Neural progenitor cell (in vitro differentiated cells): ENCODE measurements at regions not wholly inside any gene's neighbourhood (a gene's known extent, or its start where the extent isn't known, plus 50 kb on each side); places are given as distances from the start of the nearest gene placed in this dataset.

ENCODE experiments used
- DNase-seq: peaks from one replicate; pipeline ENCODE4 v3.0.0-alpha.2; 2016; ENCODE audit warnings: low spot score
- H2AFZ ChIP-seq: fragments of 200-600 bp; sonication (generic); replicated peaks from 2 replicates; pipeline ENCODE4 v1.6.1; 2016; ENCODE audit warnings: antibody characterized with exemption
- H3F3A ChIP-seq: fragments of 200-600 bp; sonication (generic); 2 replicates; pipeline ENCODE4 v1.6.1; 2016; ENCODE audit warnings: antibody characterized with exemption, low read depth
- H3K27ac ChIP-seq: fragments of 200-600 bp; sonication (generic); 2 replicates; pipeline ENCODE4 v1.5.1; 2016; ENCODE audit warnings: mild to moderate bottlenecking
- H3K27me3 ChIP-seq: fragments of 200-600 bp; sonication (generic); 2 replicates; pipeline ENCODE4 v1.6.1; 2016; ENCODE audit warnings: mild to moderate bottlenecking, moderate library complexity
- H3K36me3 ChIP-seq: fragments of 200-600 bp; sonication (generic); 2 replicates; pipeline ENCODE4 v1.5.1; 2016
- H3K4me1 ChIP-seq: fragments of 200-600 bp; sonication (generic); 2 replicates; pipeline ENCODE4 v1.6.1; 2016; ENCODE audit warnings: mixed run types
- H3K4me2 ChIP-seq: fragments of 200-600 bp; sonication (generic); 2 replicates; pipeline ENCODE4 v1.6.1; 2016
- H3K4me3 ChIP-seq: fragments of 200-600 bp; sonication (generic); 2 replicates; pipeline ENCODE4 v1.5.1; 2016
- H3K79me2 ChIP-seq: fragments of 200-600 bp; sonication (generic); 2 replicates; pipeline ENCODE4 v1.6.1; 2016; ENCODE audit warnings: low read depth
- H3K9ac ChIP-seq: fragments of 200-600 bp; sonication (generic); 2 replicates; pipeline ENCODE4 v1.6.1; 2016
- H3K9me3 ChIP-seq: fragments of 200-600 bp; sonication (generic); 2 replicates; pipeline ENCODE4 v1.5.1; 2016; ENCODE audit warnings: low read depth
- H4K20me1 ChIP-seq: fragments of 200-600 bp; sonication (generic); 2 replicates; pipeline ENCODE4 v1.6.1; 2016; ENCODE audit warnings: low read depth
- H3K27ac Mint-ChIP-seq: 3 replicates; pipeline ENCODE4 v1.8.0; 2021; ENCODE audit warnings: mixed read lengths
- H3K27me3 Mint-ChIP-seq: 2 replicates; pipeline ENCODE4 v1.8.0; 2022; ENCODE audit warnings: low read depth, mild to moderate bottlenecking, inconsistent platforms, moderate library complexity, mixed read lengths; ENCODE audit not compliant: insufficient read depth
- H3K36me3 Mint-ChIP-seq: 3 replicates; pipeline ENCODE4 v1.8.0; 2021; ENCODE audit warnings: mixed read lengths
- H3K4me1 Mint-ChIP-seq: 3 replicates; pipeline ENCODE4 v1.8.0; 2021; ENCODE audit warnings: mixed read lengths
- H3K4me3 Mint-ChIP-seq: 3 replicates; pipeline ENCODE4 v1.8.0; 2021; ENCODE audit warnings: mild to moderate bottlenecking, moderate library complexity, mixed read lengths
- H3K9me3 Mint-ChIP-seq: 3 replicates; pipeline ENCODE4 v1.8.0; 2020; ENCODE audit warnings: mixed read lengths
- CTCF ChIP-seq: fragments of 200-600 bp; sonication (generic); IDR thresholded peaks from 2 replicates; pipeline ENCODE4 v1.5.1; 2017; ENCODE audit warnings: antibody characterized with exemption, mild to moderate bottlenecking
- EZH2 ChIP-seq: fragments of 200-600 bp; sonication (generic); IDR thresholded peaks from 2 replicates; pipeline ENCODE4 v1.6.1; 2017; ENCODE audit warnings: antibody characterized with exemption, mild to moderate bottlenecking, moderate library complexity
- EZH2phosphoT487 ChIP-seq: fragments of 200-600 bp; sonication (generic); IDR thresholded peaks from 2 replicates; pipeline ENCODE4 v1.6.1; 2017; ENCODE audit warnings: antibody characterized with exemption

GRCh38 chr2:74059137-74059775 is 74.5 kb downstream of the TET3 start:
- Mint-ChIP-seq H3K36me3 (peaks cover 24% of the 10 kb centered on the region), H3K27ac (no peak overlapping the region)

DNA sequence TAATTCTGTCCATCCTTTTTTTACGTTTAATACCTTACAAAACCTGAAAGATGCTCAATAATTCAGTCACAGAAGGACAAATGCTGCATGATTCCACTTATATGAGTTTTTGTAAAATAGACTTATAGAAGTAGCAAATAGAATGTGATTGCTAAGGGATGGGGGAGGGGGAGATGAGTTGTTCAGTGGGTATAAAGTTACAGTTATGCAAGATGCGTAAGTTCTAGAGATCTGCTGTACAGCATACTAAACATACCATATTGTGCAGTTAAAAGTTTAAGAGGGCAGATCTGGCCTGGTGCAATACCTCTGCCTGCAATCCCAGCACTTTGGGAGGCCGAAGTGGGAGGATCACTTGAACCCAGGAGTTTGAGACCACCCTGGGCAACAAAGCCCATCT is 78.8 kb downstream of the TET3 start:
- no peaks in the 10 kb centered on the region for H3K27me3 Mint-ChIP-seq
- no peaks in the 10 kb centered on the region for H3K79me2 ChIP-seq
- H3K27ac ChIP-seq: no peak overlapping the region
- peaks cover 11% of the 10 kb centered on the region for H3K9me3 Mint-ChIP-seq
- H3K4me3 Mint-ChIP-seq: no peak overlapping the region
- no peak overlapping the region for H3K9ac ChIP-seq
- H3K4me1 Mint-ChIP-seq: no peaks in the 10 kb centered on the region
- no peaks in the 10 kb centered on the region for H3K36me3 ChIP-seq
- H3K27ac Mint-ChIP-seq: no peak overlapping the region
- H3K36me3 Mint-ChIP-seq: peaks cover 22% of the 10 kb centered on the region
- no peak for TF ChIP-seq EZH2
- no peak for TF ChIP-seq EZH2phosphoT487
- no peak for TF ChIP-seq CTCF
- no peak overlapping the region for H3K4me2 ChIP-seq
- H4K20me1 ChIP-seq: peaks cover 7% of the 10 kb centered on the region
- H3F3A ChIP-seq: no peaks in the 10 kb centered on the region
- no peaks in the 10 kb centered on the region for H3K27me3 ChIP-seq
- H3K4me3 ChIP-seq: no peak overlapping the region
- no peak for DNase-seq
- no peaks in the 10 kb centered on the region for H3K4me1 ChIP-seq
- no peak overlapping the region for H2AFZ ChIP-seq
- H3K9me3 ChIP-seq: no peaks in the 10 kb centered on the region

More at GRCh38 chr2:74059137-74059775, 74.5 kb downstream of the TET3 start:
- no peak overlapping the region for H3K4me3 ChIP-seq
- H3K9me3 ChIP-seq: no peaks in the 10 kb centered on the region
- H3K9me3 Mint-ChIP-seq: peaks cover 11% of the 10 kb centered on the region
- H2AFZ ChIP-seq: no peak overlapping the region
- H4K20me1 ChIP-seq: peaks cover 13% of the 10 kb centered on the region
- H3K27ac ChIP-seq: no peak overlapping the region
- H3K27me3 ChIP-seq: no peaks in the 10 kb centered on the region
- H3K36me3 ChIP-seq: no peaks in the 10 kb centered on the region
- DNase-seq: no peak
- H3K4me3 Mint-ChIP-seq: no peak overlapping the region
- no peaks in the 10 kb centered on the region for H3K4me1 Mint-ChIP-seq
- H3K4me2 ChIP-seq: no peak overlapping the region
- no peaks in the 10 kb centered on the region for H3K4me1 ChIP-seq
- no peak for TF ChIP-seq EZH2phosphoT487
- no peak overlapping the region for H3K9ac ChIP-seq
- H3K27me3 Mint-ChIP-seq: no peaks in the 10 kb centered on the region
- no peaks in the 10 kb centered on the region for H3K79me2 ChIP-seq
- no peaks in the 10 kb centered on the region for H3F3A ChIP-seq

DNA sequence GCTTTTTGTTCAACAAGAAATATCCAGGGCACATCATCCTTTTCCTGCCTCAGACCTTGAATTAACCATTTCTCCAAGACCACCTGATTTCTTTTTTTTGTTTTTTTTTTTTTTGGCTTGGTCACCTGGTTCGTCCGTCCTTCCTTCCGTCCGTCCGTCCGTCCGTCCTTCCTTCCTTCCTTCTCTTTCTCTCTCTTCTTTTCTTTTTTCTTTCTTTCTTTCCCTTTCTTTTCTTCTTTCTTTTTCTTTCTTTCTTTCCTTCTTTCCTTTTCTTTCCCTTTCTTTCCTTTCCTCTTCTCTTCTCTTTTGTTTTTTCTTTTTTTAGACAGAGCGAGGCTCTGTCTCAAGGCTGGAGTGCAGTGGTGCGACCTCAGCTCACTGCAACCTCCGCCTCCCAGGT is 80.7 kb downstream of the TET3 start:
- Histone ChIP-seq H3K9ac (no peak overlapping the region), H3K36me3 (no peaks in the 10 kb centered on the region), H3K9me3 (no peaks in the 10 kb centered on the region), H2AFZ (no peak overlapping the region), H3F3A (no peaks in the 10 kb centered on the region), H3K27ac (no peak overlapping the region), H3K4me3 (no peak overlapping the region), H3K27me3 (no peaks in the 10 kb centered on the region), H3K79me2 (no peaks in the 10 kb centered on the region), H3K4me1 (no peaks in the 10 kb centered on the region), H3K4me2 (no peak overlapping the region), H4K20me1 (peaks cover 7% of the 10 kb centered on the region)
- Mint-ChIP-seq H3K36me3 (peaks cover 18% of the 10 kb centered on the region), H3K27me3 (no peaks in the 10 kb centered on the region), H3K9me3 (peaks cover 7% of the 10 kb centered on the region), H3K4me3 (no peak overlapping the region), H3K4me1 (no peaks in the 10 kb centered on the region), H3K27ac (no peak overlapping the region)
- no peak for DNase-seq
- TF ChIP-seq CTCF (no peak), EZH2phosphoT487 (no peak), EZH2 (no peak)

- H3K4me2 ChIP-seq: no peak overlapping the region
- Mint-ChIP-seq H3K27me3 (no peaks in the 10 kb centered on the region), H3K36me3 (peaks cover 18% of the 10 kb centered on the region), H3K4me1 (no peaks in the 10 kb centered on the region), H3K4me3 (no peak overlapping the region), H3K27ac (no peak overlapping the region), H3K9me3 (peaks cover 5% of the 10 kb centered on the region)
- no peak overlapping the region for H3K4me3 ChIP-seq
- H3K36me3 ChIP-seq: no peaks in the 10 kb centered on the region
- H3K9me3 ChIP-seq: no peaks in the 10 kb centered on the region
- H2AFZ ChIP-seq: no peak overlapping the region
- H3K79me2 ChIP-seq: no peaks in the 10 kb centered on the region
- H3K9ac ChIP-seq: no peak overlapping the region
- no peak for TF ChIP-seq EZH2phosphoT487
- no peak for TF ChIP-seq CTCF
- no peak for TF ChIP-seq EZH2
- H4K20me1 ChIP-seq: peaks cover 7% of the 10 kb centered on the region
- H3F3A ChIP-seq: no peaks in the 10 kb centered on the region
- no peak overlapping the region for H3K27ac ChIP-seq
- no peaks in the 10 kb centered on the region for H3K27me3 ChIP-seq
- DNase-seq: no peak
- no peaks in the 10 kb centered on the region for H3K4me1 ChIP-seq
Observed at GRCh38 chr2:74066491-74067203, 81.1 kb downstream of the BOLA3 start.
